ENCODE measurements at regions not wholly inside any gene's neighbourhood (a gene's known extent, or its start where the extent isn't known, plus 50 kb on each side); places are given as distances from the start of the nearest gene placed in this dataset.

DNA sequence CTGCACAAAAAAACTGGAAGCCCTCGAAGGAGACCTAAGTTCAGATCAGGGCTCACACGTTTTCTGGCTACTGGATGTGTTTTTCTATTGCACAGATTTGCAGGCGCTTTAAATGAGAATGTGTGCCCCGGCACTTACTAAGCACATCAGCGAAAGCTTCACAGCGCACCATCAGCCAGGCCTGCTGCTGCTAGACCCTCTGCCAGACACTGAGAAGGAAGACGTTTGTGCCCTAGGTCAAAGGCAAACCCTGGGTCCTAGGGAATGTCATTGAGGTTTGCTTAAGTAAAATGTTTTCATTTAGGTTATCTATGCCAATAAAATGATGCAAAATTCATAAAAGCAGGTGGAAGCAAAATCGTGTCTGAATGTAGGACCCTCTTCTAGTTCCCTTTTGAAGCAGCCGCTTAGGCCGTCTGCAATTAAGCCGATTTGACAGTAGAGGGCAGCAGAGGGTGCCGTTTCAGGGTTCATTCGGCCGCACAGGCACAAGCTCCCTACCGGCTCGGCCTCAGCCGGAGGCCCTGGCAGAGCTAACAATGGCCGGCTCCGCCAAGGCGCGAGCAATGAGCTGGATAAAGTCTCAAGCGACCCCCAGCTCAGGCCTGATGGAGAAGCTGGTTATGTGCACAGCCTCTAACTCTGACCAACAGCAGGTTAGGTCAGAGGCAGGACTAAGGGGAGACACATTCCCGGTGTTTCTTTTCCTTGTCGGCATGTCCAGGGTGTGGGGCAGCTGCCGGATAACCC is 107.2 kb upstream of the FOXA2 start (continued):
- TF ChIP-seq, protein P1, sequence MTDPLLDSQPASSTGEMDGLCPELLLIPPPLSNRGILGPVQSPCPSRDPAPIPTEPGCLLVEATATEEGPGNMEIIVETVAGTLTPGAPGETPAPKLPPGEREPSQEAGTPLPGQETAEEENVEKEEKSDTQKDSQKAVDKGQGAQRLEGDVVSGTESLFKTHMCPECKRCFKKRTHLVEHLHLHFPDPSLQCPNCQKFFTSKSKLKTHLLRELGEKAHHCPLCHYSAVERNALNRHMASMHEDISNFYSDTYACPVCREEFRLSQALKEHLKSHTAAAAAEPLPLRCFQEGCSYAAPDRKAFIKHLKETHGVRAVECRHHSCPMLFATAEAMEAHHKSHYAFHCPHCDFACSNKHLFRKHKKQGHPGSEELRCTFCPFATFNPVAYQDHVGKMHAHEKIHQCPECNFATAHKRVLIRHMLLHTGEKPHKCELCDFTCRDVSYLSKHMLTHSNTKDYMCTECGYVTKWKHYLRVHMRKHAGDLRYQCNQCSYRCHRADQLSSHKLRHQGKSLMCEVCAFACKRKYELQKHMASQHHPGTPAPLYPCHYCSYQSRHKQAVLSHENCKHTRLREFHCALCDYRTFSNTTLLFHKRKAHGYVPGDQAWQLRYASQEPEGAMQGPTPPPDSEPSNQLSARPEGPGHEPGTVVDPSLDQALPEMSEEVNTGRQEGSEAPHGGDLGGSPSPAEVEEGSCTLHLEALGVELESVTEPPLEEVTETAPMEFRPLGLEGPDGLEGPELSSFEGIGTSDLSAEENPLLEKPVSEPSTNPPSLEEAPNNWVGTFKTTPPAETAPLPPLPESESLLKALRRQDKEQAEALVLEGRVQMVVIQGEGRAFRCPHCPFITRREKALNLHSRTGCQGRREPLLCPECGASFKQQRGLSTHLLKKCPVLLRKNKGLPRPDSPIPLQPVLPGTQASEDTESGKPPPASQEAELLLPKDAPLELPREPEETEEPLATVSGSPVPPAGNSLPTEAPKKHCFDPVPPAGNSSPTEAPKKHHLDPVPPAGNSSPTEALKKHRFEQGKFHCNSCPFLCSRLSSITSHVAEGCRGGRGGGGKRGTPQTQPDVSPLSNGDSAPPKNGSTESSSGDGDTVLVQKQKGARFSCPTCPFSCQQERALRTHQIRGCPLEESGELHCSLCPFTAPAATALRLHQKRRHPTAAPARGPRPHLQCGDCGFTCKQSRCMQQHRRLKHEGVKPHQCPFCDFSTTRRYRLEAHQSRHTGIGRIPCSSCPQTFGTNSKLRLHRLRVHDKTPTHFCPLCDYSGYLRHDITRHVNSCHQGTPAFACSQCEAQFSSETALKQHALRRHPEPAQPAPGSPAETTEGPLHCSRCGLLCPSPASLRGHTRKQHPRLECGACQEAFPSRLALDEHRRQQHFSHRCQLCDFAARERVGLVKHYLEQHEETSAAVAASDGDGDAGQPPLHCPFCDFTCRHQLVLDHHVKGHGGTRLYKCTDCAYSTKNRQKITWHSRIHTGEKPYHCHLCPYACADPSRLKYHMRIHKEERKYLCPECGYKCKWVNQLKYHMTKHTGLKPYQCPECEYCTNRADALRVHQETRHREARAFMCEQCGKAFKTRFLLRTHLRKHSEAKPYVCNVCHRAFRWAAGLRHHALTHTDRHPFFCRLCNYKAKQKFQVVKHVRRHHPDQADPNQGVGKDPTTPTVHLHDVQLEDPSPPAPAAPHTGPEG (CRISPR knock-in tag; IDR thresholded peaks at IDR 0.05), result 0 out of 2 replicates have a peak, but pooled peaks have one; percentile 39
- TF ChIP-seq KDM4B (CRISPR knock-in tag; IDR thresholded peaks at IDR 0.05) (no peak), ZNF574 (CRISPR knock-in tag; IDR thresholded peaks at IDR 0.05) (peak; percentile 67), ZNF451 (CRISPR knock-in tag; IDR thresholded peaks at IDR 0.05) (no peak), ZNF770 (CRISPR knock-in tag; IDR thresholded peaks at IDR 0.05) (peak; percentile 55; the same call in 1 of the 2 replicates), ZBTB40 (IDR thresholded peaks at IDR 0.05) (no peak), ZBTB40 (CRISPR knock-in tag; IDR thresholded peaks at IDR 0.05) (no peak), ZNF224 (CRISPR knock-in tag; IDR thresholded peaks at IDR 0.05) (no peak)

Data from HepG2 (cell line).